ENCODE measurements at regions not wholly inside any gene's neighbourhood (a gene's known extent, or its start where the extent isn't known, plus 50 kb on each side); places are given as distances from the start of the nearest gene placed in this dataset.

GRCh38 chrX:111007238-111007637 lies 88.8 kb upstream of the PAK3 start:
- DNase-seq (ENCODE audit: low spot score) (no peak), ATAC-seq (ENCODE audit: low read depth) (no peak)
- Histone ChIP-seq H3K36me3 (ENCODE audit: low read depth) (no peaks in the 10 kb centered on the region), H3K4me1 (ENCODE audit: insufficient read depth, poor library complexity, severe bottlenecking) (no peaks in the 10 kb centered on the region), H3K4me3 (ENCODE audit: severe bottlenecking) (no peak overlapping the region), H3K27ac (ENCODE audit: poor library complexity, severe bottlenecking) (no peak overlapping the region), H3K9me3 (ENCODE audit: severe bottlenecking) (no peaks in the 10 kb centered on the region), H3K27me3 (ENCODE audit: insufficient read depth, poor library complexity, severe bottlenecking) (no peaks in the 10 kb centered on the region)
- no peak for TF ChIP-seq CTCF (IDR thresholded peaks at IDR 0.05; ENCODE audit: poor library complexity, severe bottlenecking)

- ATAC-seq (ENCODE audit: low read depth) = no peak
- DNase-seq (ENCODE audit: low spot score) = no peak
- no peaks in the 10 kb centered on the region for H3K9me3 ChIP-seq (ENCODE audit: severe bottlenecking)
- H3K27ac ChIP-seq (ENCODE audit: poor library complexity, severe bottlenecking) = no peak overlapping the region
- no peaks in the 10 kb centered on the region for H3K27me3 ChIP-seq (ENCODE audit: insufficient read depth, poor library complexity, severe bottlenecking)
- no peak for TF ChIP-seq CTCF (IDR thresholded peaks at IDR 0.05; ENCODE audit: poor library complexity, severe bottlenecking)
- no peaks in the 10 kb centered on the region for H3K4me1 ChIP-seq (ENCODE audit: insufficient read depth, poor library complexity, severe bottlenecking)
- no peak overlapping the region for H3K4me3 ChIP-seq (ENCODE audit: severe bottlenecking)
- no peaks in the 10 kb centered on the region for H3K36me3 ChIP-seq (ENCODE audit: low read depth)
These were observed 89.9 kb upstream of the PAK3 start for GRCh38 chrX:111006116-111006515.

GRCh38 chrX:111005166-111005565 lies 90.8 kb upstream of the PAK3 start:
- Histone ChIP-seq H3K27ac (ENCODE audit: poor library complexity, severe bottlenecking) (no peak overlapping the region), H3K4me1 (ENCODE audit: insufficient read depth, poor library complexity, severe bottlenecking) (no peaks in the 10 kb centered on the region), H3K4me3 (ENCODE audit: severe bottlenecking) (no peak overlapping the region), H3K36me3 (ENCODE audit: low read depth) (no peaks in the 10 kb centered on the region), H3K27me3 (ENCODE audit: insufficient read depth, poor library complexity, severe bottlenecking) (no peaks in the 10 kb centered on the region), H3K9me3 (ENCODE audit: severe bottlenecking) (no peaks in the 10 kb centered on the region)
- no peak for DNase-seq (ENCODE audit: low spot score)
- no peak for ATAC-seq (ENCODE audit: low read depth)
- no peak for TF ChIP-seq CTCF (IDR thresholded peaks at IDR 0.05; ENCODE audit: poor library complexity, severe bottlenecking)

- no peaks in the 10 kb centered on the region for H3K27me3 ChIP-seq (ENCODE audit: insufficient read depth, poor library complexity, severe bottlenecking)
- H3K9me3 ChIP-seq (ENCODE audit: severe bottlenecking) = no peaks in the 10 kb centered on the region
- no peak for TF ChIP-seq CTCF (IDR thresholded peaks at IDR 0.05; ENCODE audit: poor library complexity, severe bottlenecking)
- no peak for DNase-seq (ENCODE audit: low spot score)
- no peaks in the 10 kb centered on the region for H3K36me3 ChIP-seq (ENCODE audit: low read depth)
- H3K4me3 ChIP-seq (ENCODE audit: severe bottlenecking) = no peak overlapping the region
- H3K27ac ChIP-seq (ENCODE audit: poor library complexity, severe bottlenecking) = no peak overlapping the region
- no peak for ATAC-seq (ENCODE audit: low read depth)
- no peaks in the 10 kb centered on the region for H3K4me1 ChIP-seq (ENCODE audit: insufficient read depth, poor library complexity, severe bottlenecking)
These were observed 92.9 kb upstream of the PAK3 start for GRCh38 chrX:111003118-111003517.

GRCh38 chrX:110992611-110993010 lies 103.4 kb upstream of the PAK3 start:
- ATAC-seq (ENCODE audit: low read depth) (no peak), DNase-seq (ENCODE audit: low spot score) (no peak)
- no peaks in the 10 kb centered on the region for H3K4me1 ChIP-seq (ENCODE audit: insufficient read depth, poor library complexity, severe bottlenecking)
- no peaks in the 10 kb centered on the region for H3K27me3 ChIP-seq (ENCODE audit: insufficient read depth, poor library complexity, severe bottlenecking)
- no peaks in the 10 kb centered on the region for H3K9me3 ChIP-seq (ENCODE audit: severe bottlenecking)
- H3K4me3 ChIP-seq (ENCODE audit: severe bottlenecking) = no peak overlapping the region
- peak; percentile 58 for TF ChIP-seq CTCF (IDR thresholded peaks at IDR 0.05; ENCODE audit: poor library complexity, severe bottlenecking)
- no peaks in the 10 kb centered on the region for H3K36me3 ChIP-seq (ENCODE audit: low read depth)
- H3K27ac ChIP-seq (ENCODE audit: poor library complexity, severe bottlenecking) = no peak overlapping the region

Data from RWPE2 (cell line).